Mucosa of gallbladder (tissue), 1 donor: ENCODE measurements at regions not wholly inside any gene's neighbourhood (a gene's known extent, or its start where the extent isn't known, plus 50 kb on each side); places are given as distances from the start of the nearest gene placed in this dataset.

Experiments
- DNase-seq: peaks from one replicate; pipeline ENCODE4 v3.0.0-alpha.2; 2020; ENCODE audit warnings: low spot score
- donor health status: DM: no; HTN: no; CAD: no.

GRCh38 chr6:169866140-169866534 lies 114.7 kb downstream of the ERMARD start:
- no peak for DNase-seq

- no peak for DNase-seq
Measured at GRCh38 chr6:169865346-169866139, 114.1 kb downstream of the ERMARD start.

DNA sequence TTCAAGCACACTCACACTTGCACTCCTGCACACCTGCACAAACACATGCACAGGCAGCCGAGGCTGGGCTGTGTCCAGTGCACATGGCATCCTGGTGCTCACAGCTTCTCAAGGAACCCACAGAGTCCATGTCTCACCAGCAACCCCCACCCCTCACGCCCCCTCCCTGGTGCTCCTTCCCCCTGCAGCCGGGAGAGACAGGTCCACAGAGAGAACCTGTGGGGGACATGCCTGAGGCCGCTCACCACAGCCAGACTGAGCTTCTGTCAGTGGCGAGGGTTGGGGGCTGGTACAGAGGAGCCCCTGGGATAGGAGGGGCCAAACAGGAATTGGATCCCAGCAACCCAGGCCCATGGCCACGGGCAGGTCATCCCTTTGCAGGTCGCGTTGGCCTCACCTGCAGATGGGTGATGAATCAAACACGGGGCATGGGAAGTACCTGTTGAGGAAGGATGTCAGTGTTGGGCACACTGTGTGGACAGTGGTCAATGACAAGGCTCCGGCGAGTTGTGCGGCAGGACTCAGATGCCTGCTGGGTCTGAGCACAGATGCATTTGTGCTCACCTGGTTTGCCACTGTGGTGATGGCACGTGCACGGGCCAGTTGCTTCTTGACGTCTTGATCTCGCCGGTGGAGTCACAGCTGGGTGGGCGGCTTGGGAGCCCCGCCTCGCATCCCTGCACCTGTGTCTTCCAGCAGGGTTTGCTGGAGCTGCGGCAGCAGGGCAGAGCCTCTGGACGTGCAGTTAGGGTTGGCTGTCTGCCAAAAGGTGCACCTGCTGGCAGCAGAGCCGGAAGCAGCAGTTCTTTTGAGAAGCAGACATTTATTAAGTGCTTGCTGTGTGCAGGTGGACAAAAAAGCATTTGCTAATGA lies 113.0 kb downstream of the ERMARD start:
- DNase-seq: peak; percentile 37

- no peak for DNase-seq
Measured at GRCh38 chr6:169863710-169864109, 112.3 kb downstream of the ERMARD start.

- no peak for DNase-seq
Measured at GRCh38 chr6:169862892-169863525, 111.6 kb downstream of the ERMARD start.

DNA sequence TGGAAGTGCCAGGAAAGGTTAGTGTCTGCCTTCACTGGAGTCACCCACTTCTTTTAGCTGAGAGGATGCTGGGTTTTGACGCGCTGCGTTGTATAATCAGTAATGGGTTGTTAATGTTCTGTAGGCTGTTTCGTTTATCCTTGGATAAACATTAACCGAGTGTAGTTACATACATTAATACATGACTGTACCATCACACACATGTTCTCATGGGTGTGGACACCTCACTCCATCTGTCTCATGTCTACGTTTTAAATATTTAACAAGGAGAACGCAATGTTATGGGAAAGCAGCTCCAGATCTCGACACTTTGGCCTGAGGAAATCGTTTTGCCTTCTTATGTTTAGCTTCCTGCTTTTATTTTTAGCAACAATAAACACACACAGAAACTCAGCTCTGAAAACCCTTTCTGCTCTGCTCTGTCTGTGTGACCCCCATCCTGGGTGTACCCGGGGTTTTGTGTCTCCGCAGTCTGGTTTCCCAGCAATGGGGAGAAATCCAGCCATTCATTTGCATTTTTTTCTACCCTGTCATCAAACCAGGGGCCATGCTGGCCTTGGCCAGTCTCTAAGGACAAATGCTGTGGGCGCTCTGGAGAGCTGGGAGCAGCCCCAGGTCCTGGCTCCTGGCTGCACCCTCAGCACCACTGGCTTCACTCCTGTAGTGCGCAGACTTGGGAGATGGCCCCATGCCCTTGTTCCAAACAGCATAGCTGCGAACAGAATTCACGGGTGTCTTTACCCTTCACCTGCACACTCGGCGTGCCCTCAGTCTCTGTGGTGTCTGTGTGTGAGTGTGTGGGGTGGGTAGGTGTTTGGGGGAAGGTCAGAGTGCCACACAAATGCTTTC lies 110.8 kb downstream of the ERMARD start:
- DNase-seq: no peak

- DNase-seq: no peak
Measured at GRCh38 chr6:169861431-169862042, 110.1 kb downstream of the ERMARD start.

DNA sequence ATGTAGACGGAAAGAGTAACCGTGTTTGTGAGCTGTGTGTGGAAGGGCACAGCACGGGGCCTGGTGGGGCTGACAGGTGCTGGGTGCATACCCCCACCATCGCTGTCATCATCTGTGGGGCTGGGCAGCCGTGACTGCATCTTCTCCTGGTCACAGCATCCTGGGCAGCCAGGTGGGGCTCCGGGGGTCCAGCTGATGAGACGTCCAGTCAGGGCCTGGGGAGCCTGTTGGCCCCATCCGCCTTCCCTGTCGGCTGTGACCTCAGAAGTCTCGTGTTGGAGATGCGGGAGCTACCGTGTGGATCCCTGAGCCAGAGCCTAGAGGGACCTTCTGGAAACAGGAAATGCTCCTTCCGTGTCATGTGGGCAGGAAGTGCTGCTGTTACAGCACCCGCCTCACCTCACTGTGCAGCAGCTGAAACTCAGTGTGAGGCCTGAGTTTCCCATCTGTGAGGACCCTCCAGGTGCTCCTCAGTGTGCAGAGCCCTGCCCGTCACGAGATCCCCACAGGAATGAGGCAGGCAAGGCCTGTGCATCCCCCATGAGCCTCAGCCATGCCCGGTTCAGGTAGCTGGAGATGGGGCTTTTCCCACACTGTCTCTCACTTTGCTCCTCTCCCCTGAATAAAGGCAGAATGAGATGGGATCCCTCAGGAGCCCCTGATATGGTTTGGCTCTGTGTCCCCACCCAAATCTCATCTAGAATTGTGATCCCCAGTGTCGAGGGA lies 108.7 kb downstream of the ERMARD start:
- peak; percentile 10 for DNase-seq

DNA sequence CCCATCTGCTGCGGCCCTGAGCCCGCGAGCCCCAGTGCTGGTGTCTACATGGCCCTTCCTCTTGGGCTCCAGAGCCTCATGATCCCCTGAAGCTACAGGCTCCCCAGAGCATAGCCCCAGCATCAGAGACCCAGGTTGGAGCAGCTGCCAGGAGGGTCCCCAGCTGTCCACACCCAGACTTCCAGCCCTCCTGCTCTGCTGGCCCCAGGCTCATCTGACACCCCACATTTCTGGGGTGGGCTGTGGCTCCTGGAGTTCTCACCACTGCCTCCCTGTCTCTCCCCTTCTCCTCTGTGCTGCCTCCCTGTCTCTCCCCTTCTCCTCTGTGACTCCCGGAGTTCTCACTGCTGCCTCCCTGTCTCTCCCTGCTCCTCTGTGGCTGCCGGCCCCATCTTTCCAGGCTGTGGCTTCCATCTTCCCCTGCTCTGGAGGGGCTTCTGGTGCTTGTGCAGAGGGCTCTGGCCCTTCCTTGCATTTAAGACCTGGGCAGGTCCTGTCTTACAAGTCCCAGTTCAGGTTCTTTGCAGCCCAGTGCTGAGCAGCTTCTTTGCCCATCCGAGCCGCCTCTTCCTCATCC lies 108.1 kb downstream of the ERMARD start:
- peak; percentile 1 for DNase-seq

DNA sequence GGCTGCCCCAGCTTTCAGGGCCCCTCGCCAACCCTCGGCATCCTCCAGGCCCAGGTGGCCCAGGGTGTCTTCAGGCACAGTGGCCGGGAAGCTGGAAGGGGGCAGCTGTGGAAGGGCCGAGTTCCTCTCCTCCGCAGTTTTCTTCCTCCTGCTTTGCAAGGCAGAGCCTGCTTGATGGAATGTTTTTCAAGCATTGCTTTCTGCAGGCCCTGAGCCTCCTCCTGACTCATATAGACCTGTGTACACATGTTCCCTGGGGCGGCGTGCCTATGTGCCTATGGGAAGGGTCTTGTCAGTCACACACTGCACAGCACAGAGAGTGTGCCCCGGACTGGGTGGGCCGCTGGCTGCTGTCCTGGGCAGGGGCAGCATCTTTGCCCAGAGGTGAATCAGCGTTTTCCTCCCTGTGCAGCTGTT lies 107.5 kb downstream of the ERMARD start:
- no peak for DNase-seq

DNA sequence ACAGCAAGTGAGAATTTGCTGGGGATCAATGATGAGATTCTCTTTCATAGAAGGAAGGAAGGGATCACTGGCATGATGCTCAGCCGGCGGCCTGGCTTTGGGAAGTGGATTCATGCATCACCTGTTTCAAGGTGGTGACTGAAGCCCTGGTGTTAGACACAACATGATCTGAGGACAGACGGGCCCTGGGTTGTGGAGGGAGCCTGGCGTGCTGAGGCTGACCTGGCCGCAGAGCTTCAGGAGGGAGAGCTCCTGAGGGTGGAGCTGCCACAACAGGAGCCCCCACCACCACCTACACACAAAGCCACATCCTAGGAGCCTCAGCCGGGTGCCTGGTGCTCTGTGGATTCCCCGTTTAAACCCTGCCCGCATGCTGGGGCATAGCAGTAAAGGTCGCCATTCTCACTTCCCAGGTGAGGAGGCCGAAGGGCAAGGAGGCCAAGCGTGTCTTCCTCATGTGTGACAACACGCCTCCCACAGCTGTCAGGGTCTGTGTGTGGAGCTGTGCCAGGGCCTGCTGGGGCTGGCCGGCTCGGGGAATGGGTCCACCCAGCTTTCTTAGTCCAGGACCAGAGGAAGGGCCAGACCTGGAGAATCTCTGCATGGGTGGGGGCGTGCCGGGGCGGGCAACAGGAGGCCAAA lies 107.0 kb downstream of the ERMARD start:
- peak; percentile 9 for DNase-seq

DNA sequence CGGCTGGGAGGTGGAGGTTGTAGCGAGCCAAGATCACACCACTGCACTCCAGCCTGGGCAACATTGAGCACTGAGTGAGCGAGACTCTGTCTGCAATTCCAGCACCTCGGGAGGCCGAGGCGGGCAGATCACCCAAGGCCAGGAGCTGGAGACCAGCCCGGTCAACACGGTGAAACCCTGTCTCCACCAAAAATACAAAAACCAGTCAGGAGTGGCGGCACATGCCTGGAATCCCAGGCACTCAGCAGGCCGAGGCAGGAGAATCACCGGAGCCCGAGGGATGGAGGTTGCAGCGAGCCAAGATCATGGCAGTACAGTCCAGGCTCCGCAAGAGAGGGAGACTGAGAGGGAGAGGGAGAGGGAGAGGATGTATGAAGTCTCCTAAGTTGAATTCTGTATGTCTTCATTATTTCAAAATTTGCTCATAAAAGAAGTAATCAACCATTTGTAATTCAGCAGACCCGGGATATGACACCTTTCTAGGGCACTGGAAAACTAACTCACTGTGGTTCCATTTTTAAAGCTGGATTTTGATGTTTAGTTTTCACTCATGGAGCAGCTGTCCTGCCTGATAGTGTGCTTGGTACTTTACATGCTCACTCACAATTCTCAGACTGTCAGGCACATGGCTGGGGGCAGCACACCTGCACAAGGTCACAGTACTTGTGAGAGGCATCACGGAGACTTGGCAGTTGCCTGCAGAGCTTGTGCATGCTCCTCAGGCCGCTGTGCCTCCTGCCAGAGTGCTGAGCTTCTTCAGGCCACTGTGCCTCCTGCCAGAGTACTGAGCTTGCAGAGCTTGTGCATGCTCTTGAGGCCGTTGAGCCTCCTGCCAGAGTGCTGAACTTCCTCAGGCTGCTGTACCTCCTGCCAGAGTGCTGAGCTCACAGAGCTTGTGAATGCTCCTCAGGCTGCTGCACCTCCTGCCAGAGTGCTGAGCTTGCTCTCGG lies 106.2 kb downstream of the ERMARD start:
- DNase-seq: peak; percentile 7

- peak; percentile 5 for DNase-seq
Measured at GRCh38 chr6:169856442-169857342, 105.3 kb downstream of the ERMARD start.

DNA sequence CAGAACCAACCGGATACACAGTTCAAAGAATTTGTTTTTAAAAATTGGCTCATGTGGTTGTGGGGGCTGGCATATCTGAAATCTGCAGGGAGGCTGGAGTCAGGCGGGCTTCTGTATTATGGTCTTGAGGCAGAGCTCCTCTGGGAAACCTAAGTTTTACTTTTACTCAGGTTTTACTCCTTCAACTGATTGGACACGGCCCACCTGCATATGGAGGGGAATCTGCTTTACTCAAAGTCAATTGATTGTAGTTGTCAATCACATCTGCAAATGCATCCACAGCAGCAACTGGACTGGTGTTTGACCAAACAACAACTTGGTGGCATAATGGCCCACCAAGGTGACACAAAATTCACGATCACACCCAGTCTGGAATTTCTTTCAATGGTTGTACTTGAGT lies 103.4 kb downstream of the ERMARD start:
- no peak for DNase-seq

DNA sequence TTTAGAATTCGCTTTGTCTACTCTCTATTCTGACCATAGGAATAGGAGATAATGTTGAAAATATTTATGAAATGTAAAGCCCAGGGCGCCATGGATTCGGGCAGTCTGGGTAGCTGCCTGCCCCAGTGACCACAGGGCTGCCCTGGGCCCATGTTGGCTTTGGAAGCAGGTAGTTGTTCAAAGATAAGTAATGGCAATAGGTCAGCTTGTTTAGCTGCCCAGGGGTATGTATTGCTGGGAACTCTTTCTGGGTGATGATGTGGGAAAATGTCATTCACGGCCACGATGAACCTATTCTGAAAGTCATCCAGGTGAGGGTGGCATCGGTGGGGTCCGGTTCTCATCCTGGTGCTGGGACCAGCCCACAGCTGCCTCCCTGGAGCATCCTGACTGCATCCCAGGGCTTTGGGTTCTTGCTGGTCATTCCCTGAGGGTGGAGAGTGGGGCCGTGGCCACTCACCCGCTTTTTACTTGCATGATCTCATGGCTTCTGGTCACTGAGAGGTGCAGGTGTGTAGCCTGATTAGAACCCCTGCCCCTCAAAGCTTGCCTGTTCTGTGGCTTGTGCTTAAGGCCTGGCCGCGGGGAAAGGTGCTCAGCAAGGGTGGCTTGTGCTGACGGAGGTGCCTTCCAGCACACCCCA lies 102.8 kb downstream of the ERMARD start:
- DNase-seq: no peak

DNA sequence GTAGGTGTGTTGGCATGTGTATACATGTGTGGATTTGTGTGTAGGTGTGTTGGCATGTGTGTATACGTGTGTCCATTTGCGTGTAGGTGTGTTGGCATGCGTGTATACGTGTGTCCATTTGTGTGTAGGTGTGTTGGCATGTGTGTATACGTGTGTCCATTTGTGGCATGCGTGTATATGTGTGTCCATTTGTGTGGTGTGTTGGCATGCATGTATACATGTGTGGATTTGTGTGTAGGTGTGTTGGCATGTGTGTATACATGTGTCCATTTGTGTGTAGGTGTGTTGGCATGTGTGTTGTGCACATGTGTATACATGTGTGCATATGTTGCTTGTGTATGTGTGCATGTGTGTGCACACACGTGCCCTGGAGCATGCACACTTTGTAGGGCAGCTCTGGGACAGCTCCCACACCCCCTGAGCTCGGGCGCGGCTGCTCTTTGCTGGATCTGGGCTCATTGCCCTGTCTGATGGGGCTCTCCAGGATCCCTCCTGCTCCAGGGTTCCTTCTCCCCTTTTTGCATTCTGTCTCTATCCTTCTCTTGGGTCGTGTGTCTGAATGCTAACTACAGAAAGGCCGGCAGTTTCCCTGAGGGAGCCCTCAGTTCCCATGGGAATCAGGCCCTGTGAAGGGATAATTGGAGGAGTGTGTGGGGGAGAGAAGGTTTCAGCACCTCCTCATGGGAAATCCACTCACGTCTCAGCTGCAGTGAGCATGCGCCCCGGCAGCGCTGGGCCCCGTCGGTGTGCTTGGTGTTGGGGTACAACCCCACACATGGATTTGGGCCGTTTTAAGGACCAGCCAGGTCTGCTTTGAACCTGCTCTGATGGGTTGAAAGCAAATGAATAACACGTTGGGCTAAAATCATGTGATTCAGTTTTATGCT lies 102.0 kb downstream of the ERMARD start:
- no peak for DNase-seq
